ENCODE measurements at regions not wholly inside any gene's neighbourhood (a gene's known extent, or its start where the extent isn't known, plus 50 kb on each side); places are given as distances from the start of the nearest gene placed in this dataset.

- H2BK15ac ChIP-seq (ENCODE audit: low read depth, low read length), result 0 out of 2 replicates have a peak overlapping the region, but pooled peaks have one; percentile 26
- H2BK5ac ChIP-seq (ENCODE audit: insufficient read length, low read length), result no peak overlapping the region
- H4K8ac ChIP-seq (replicated peaks; ENCODE audit: insufficient read length, low read depth, low read length), result no peak overlapping the region
- no peaks in the 10 kb centered on the region for H3K79me2 ChIP-seq (ENCODE audit: insufficient read depth, low read length)
- H3K27me3 ChIP-seq (ENCODE audit: insufficient read depth, low read length), result no peaks in the 10 kb centered on the region
- no peaks in the 10 kb centered on the region for H3K79me1 ChIP-seq (ENCODE audit: insufficient read depth, low read depth, low read length, poor library complexity, severe bottlenecking)
- H3K4ac ChIP-seq (ENCODE audit: low read depth, low read length), result no peak overlapping the region
- no peak overlapping the region for H3K56ac ChIP-seq (ENCODE audit: insufficient read length, low read depth, low read length)
- no peak for DNase-seq
- H2BK12ac ChIP-seq (ENCODE audit: insufficient read length, low read depth, low read length), result no peak overlapping the region
- no peaks in the 10 kb centered on the region for H4K20me1 ChIP-seq (ENCODE audit: control insufficient read depth, insufficient read depth, insufficient read length)
- no peak overlapping the region for H3K4me2 ChIP-seq (ENCODE audit: insufficient read depth, insufficient read length, low read length)
- no CpG with 5 or more reads among the region's 3 CpGs for WGBS (ENCODE audit: extremely low coverage, insufficient read length, low lambda C conversion rate)
- no peak for TF ChIP-seq CTCF (conservative IDR thresholded peaks at IDR 0.05)
- H2BK20ac ChIP-seq (ENCODE audit: low read depth, low read length, poor library complexity, severe bottlenecking), result no peak overlapping the region
- H4K91ac ChIP-seq (ENCODE audit: insufficient read length, low read depth, low read length), result no peak overlapping the region
- no peak overlapping the region for H2AK5ac ChIP-seq (ENCODE audit: insufficient read length, low read length)
- no peak overlapping the region for H3K9ac ChIP-seq (ENCODE audit: extremely low read depth, insufficient read length, low read length)
- Mint-ChIP-seq H3K27ac (peak overlapping the region in 1 of 3 experiments; percentile 65; a peak in 1 of 7 replicates), H3K27me3 (ENCODE audit: low read depth) (no peaks in the 10 kb centered on the region; the same call in 1 of the 2 replicates), H3K36me3 (ENCODE audit: insufficient read depth in 1 of 3, low read depth in 3 of 3) (peaks cover 6 to 17% (median 14%) of the 10 kb centered on the region in 3 experiments), H3K4me1 (peaks cover 36 to 43% of the 10 kb centered on the region in 2 experiments), H3K9me3 (peaks cover 9 to 13% of the 10 kb centered on the region in 2 experiments; a peak in 4 of 5 replicates), H3K4me3 (no peak overlapping the region)
- no peak overlapping the region for H2BK120ac ChIP-seq (ENCODE audit: low read depth, low read length, poor library complexity, severe bottlenecking)
- no peak overlapping the region for H2AFZ ChIP-seq (ENCODE audit: low read length)
- H3K23ac ChIP-seq (ENCODE audit: insufficient read length, low read depth, low read length), result no peak overlapping the region
- no peak overlapping the region for H4K5ac ChIP-seq (ENCODE audit: insufficient read length, low read depth, low read length)
- H3K9me3 ChIP-seq (ENCODE audit: control insufficient read depth, low read depth, low read length), result no peaks in the 10 kb centered on the region
- H3K18ac ChIP-seq (ENCODE audit: insufficient read length, low read depth, low read length), result peak overlapping the region; percentile 7
- H3K4me1 ChIP-seq (ENCODE audit: insufficient read depth, low read length), result peaks cover 3% of the 10 kb centered on the region
- no peak overlapping the region for H3T11ph ChIP-seq (ENCODE audit: low read length)
- H3K14ac ChIP-seq (ENCODE audit: insufficient read depth, low read length), result no peak overlapping the region; the same call in 1 of the 2 replicates
- H3K27ac ChIP-seq (ENCODE audit: insufficient read length, low read depth, low read length), result no peak overlapping the region
- no peaks in the 10 kb centered on the region for H3K23me2 ChIP-seq (ENCODE audit: insufficient read length, low read depth, low read length, poor library complexity, severe bottlenecking)
Measured at GRCh38 chr5:12320331-12320730, 416.1 kb upstream of the CTNND2 start.
